Activated CD4-positive, alpha-beta T cell treated with anti-CD3 and anti-CD28 coated beads, Interleukin-2, amount 50 U/mL, for 48 hours (primary cell): ENCODE measurements at regions not wholly inside any gene's neighbourhood (a gene's known extent, or its start where the extent isn't known, plus 50 kb on each side); places are given as distances from the start of the nearest gene placed in this dataset.
"Not testable (repeated sequence)": the region's sequence is repeated elsewhere in the genome, so short reads cannot be mapped to it uniquely, and the experiment has no call there.

Experiments used
- DNase-seq, 2 experiments: peaks; one replicate each; pipeline ENCODE4 v3.0.0-alpha.2; 2020

DNA sequence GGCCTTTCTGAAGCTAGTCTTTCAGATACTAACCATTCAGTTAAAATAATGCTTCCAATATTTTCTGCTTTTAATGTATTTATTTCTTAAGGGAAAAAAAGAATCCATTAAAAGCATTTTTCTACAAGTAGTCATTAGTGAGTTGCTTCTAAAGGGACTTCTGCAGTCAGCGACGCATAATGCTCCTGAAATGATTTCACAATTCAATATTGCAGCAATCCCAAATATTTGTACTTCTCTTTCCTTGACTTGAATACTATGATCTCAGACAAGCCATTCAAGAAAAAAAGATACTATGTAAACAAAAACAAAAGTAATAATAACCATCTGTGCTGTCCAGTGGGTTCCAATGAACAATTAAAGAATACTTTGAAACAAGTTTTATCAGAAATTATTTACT is 681.0 kb downstream of the DIPK2A start:
- no peak for DNase-seq

DNA sequence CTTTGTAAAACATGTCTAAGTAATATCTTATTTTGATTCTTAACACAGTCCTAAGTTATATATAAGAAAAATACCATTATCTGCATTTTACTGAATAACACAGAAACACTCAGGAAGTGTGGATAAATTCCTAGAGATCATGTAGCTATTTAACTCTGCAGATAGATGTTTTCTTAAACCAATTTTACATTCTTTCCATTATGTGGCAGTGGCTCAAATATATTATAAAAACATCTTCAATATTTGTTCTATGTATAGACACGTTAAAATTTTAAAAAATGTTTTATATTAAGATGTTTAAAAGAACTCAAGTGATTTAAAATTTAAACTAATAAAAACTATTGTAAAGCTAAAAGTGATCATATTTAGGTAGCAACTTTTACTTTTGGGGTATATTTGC is 683.8 kb downstream of the DIPK2A start:
- no peak for DNase-seq

DNA sequence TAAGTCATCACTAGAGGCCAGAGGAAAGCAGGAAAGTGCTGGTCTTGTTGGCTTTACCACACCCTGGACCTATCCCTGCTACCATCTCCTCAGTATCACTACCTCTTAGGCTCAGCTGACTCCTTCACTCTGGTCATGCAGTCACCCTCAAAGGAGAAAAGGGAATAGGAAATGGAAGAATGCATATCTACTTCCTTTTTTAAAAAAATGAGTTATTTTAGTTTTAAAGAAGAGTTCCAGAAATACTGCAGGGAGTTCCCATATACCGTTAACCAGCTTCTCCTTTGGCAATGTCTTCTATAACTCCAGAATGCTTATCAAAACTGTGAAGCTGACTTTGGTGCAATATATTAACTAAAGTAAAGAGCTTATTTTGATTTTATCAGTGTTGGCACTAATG is 688.6 kb downstream of the DIPK2A start:
- no peak for DNase-seq

- DNase-seq, result no peak
Observed at GRCh38 chr3:144662729-144663128, 691.1 kb downstream of the DIPK2A start.

DNA sequence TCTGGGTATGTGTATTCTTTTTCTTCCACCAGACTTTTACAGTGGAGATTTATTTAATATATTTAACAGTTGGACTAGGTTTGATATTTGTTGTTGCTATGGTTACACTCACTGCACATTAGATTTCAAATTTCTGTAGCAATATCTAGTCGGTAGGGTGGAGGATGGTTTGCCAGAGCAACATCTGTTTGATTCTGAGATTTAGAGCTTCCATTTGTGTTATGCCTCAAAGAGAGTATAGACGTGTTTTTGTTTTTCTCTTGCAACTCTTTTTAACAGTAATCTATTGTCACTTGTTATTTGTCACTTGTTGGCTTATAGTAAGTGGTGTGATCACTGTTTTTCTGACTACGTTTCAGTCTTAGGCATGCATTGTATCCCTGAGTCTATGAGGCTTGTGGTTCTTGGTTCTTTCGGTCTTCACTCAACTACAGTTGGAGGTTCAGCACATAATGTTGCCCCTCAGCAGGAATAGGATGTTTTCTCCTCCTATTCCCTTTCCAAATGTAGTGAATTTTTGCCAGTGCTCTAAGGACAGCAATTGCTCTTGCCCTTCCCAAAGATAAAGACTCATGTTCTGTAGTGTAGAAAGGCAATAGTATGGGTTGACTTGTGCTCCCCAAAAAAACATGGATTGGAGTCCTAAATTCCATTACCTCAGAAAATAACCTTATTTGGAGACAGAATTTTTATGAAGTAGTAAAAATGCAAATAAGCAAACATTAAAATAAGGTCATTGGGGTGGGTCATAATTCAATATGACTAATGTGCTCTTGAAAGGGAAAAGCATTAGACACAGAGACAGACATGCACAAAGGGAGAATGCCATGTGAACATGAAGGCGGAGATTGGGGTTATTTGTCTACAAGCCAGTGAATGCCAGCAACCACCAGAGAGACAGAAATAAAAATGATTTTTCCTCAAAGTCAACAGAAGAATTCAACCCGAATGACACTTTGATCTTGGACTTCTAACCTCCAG is 692.1 kb downstream of the DIPK2A start:
- no peak for DNase-seq

- no peak for DNase-seq
Observed at GRCh38 chr3:144665567-144666053, 694.0 kb downstream of the DIPK2A start.

DNA sequence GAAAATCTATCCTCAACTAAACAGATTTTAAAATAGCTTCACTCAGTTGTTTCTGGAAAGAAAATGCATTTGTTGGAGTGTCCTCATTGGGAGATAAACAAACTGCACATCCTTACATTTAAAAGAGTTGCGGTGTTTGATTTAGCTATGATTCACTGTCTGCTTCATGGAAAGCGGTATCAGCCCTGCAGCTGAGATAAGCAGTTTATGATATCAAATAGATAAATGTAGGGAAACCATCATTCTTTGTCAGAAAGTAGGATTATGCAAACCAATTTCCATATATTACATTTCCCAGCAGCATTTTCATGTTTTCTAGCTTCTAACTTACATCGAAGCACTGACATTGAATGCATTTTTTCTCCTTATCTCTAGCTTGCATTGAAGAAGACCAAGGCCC is 698.9 kb downstream of the DIPK2A start:
- DNase-seq, result no peak

DNA sequence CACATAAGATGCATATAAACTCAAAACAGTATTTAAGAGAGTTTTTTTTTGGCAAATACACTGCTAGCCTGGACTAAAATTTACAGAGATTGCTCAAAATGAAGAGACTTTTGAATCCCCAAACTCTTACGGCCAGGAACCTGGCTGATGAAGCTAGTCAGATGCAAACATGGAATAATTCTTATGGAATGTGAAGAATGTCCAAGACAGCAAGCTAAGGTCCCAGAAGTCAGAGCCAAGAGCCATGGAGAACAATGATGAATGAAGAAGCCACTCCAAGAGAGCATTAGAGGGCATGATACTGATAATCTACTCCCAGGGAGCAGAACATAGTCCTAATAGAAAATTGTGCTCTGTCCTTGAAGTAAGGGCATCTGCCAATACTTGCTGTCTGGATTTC is 705.5 kb downstream of the DIPK2A start:
- DNase-seq, result no peak

DNA sequence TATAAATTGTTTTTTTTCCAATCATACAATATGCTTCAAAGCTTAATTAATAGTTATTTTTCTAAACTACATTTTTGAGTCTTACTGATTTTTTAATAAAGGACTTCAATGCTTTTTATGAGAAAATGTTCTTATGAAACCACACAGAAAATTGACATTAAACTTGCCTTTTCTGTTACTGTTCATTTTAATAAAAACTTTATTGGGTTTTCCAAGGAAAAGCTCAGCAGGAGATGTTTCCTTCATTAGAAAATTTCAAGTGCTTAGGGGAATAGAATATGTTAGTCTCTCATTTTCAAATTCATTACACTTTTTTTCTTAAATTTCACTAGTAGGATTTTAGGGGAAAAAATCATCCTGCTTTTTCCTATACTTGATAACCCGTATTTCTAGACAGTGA is 711.4 kb downstream of the DIPK2A start:
- DNase-seq, result no peak

GRCh38 chr3:144687862-144688261 is 716.2 kb downstream of the DIPK2A start:
- DNase-seq, result no peak

DNA sequence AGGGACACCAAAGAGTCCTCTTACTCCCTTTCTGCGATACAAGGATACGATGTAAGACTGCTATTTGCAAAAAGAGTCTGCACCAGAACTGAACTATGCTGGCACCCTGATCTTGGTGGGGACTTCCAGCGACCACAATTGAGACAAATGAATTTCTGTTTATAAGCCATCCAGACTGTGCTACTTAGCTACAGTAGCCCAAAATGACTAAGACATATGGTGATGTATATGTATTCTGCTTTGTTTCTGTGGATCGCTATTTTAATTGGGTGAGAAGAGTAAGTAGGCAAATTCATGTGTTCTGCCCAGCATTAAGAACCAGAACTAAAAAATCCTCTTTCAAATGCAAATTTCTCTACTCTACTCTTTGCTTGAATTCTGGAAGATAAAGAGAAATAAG is 720.9 kb downstream of the DIPK2A start:
- no peak for DNase-seq

DNA sequence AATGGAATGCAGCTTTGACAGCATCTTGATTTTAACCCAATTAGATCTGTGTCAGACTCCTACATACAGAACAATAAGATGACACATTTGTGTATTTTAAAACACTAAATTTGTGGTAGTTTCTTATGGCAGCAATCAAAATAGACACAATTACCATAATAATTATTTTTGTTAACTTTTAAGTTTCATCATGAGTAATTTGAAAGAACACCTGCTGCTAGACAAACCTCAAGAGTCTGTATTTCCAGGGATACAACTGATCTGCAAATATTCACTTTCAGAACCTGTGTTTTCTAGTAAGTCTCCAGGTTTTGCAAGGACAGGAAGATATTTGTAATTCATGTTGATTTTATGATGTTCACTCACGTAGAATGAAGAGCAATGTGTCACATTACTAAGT is 736.8 kb downstream of the DIPK2A start:
- DNase-seq, result no peak

- DNase-seq, result no peak
Observed at GRCh38 chr3:144737281-144737680, 765.7 kb downstream of the DIPK2A start.

DNA sequence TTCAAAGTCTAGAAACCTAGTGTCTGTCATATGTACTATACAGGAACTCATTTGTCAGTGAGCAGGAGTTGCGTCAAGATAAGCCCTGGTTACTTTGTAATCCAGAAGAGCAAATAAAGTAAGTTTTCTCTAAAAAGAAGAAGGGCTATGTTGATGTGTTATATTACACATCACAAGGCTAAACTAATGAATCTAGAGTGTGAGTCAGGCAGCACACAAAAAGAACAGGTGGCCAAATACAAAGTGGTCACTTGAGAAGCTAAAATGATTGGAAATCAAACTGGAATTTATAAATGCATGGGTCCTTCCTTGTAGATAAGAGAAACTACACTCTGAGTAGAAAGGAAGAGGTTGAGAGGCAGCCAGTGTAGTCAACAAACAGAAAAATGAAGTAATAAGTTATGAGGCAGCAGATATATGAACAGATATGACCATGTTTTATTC is 771.6 kb downstream of the DIPK2A start:
- no peak for DNase-seq

GRCh38 chr3:144744473-144744872 is 772.9 kb downstream of the DIPK2A start:
- DNase-seq, result no peak

DNA sequence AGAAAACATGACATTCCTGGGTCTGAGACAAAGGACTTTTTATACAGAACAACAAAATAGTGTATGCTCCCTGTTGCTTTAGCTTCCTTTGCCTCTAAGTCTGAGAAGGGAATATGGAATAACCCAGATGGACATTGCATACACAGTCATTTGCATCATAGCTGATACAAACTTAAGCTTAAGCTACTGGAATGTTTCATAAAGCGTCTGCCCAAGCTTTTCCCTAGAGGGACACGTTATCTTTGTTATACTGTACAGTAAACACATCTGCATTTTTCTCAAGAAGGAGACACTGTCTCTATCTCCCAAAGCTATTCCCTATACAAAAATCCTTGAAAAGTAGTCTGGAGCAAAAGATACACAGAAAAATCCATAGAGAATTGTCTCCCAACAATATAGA is 775.0 kb downstream of the DIPK2A start:
- no peak for DNase-seq

GRCh38 chr3:144749536-144750253 is 778.1 kb downstream of the DIPK2A start:
- DNase-seq, result not testable (repeated sequence)

DNA sequence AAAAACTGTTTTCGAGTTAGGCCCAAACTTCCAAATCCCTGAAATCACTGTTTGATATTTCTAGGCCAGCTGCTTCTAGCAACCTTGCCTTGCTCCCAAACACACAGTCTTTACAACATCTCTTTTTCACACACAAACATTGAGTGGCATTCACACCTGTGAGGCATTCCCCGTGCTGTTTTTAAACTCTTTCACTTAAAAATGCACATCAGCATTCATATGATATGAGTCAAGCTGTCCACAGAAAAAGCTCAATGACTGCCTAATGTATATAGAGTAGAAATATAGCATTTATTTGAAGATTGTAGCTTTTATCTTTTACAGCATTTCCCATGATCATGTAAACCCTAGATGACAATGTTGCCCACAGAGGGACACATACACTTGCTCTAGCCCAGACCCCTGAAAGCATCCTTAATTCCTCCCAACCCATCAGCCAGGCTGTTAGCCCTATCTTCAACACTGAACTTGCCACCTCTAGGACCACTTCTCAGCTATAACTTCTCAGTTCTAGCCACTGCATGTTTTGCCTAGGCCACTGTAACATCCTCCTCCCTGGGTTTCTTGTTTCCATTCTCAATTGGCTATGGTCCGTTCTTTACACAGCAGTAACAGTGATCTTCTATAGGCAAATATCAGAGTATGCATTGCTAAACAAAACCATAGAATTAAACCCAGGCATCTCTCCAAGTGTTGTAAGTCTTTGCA is 782.6 kb downstream of the DIPK2A start:
- no peak for DNase-seq

DNA sequence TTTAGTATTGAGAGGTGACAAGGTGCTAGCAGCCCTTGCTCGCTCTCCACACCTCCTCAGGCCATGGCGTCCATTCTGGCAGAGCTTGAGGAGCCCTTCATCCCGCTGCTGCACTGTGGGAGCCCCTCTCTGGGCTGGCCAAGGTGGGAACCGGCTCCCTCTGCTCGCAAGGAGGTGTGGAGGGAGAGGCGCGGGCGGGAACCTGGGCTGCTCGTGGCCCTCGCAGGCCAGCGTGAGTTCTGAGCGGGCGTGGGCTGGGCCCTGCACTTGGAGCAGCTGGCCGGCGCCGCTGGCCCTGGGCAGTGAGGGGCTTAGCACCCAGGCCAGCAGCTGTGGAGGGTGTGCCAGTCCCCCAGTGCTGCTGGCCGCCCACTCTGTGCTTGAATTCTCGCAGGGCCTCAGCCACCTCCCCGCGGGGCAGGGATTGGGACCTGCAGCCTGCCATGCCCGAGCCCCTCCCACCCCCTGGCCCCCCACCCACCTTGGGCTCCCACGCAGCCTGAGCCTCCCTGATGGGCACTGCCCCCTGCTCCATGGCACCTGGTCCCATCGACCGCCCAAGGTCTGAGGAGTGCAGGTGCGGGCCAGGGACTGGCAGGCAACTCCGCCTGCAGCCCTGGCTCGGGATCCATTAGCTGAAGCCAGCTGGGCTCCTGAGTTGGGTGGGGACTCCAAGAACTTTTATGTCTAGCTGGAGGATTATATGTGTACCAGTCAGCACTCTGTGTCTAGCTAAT is 785.2 kb downstream of the DIPK2A start:
- no peak for DNase-seq

- DNase-seq, result no peak
Observed at GRCh38 chr3:144760831-144761230, 789.2 kb downstream of the DIPK2A start.

DNA sequence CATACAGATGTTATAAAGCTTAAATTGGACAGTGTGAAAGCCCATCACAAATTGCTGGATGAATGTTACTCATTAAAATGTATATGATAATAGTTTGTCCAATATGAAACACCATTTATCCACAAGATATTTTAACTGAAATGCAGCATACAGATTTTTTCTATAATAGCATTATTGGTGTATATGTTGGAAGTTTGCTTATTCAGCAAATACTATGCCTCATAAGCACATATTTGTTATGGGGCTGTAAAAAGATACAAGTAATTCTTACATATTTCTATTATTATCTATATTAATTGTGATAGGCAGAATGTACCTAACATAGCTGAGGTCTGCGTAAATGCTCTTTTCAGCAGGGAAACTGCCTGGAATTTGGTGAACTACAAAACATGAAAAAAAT is 790.5 kb downstream of the DIPK2A start:
- no peak for DNase-seq

GRCh38 chr3:144763878-144764454 is 792.3 kb downstream of the DIPK2A start:
- no peak for DNase-seq
